T-cell (primary cell): ENCODE measurements at regions not wholly inside any gene's neighbourhood (a gene's known extent, or its start where the extent isn't known, plus 50 kb on each side); places are given as distances from the start of the nearest gene placed in this dataset.
"Not testable (repeated sequence)": the region's sequence is repeated elsewhere in the genome, so short reads cannot be mapped to it uniquely, and the experiment has no call there.

ENCODE experiments used
- ATAC-seq, 4 experiments: fragments of 200-7000 bp in 3 of 4; fragments of 150-1000 bp in 1 of 4; cut with Tn5 transposase; replicated peaks in 1 of 4; 1 replicate in 3 of 4; 2 replicates in 1 of 4; pipeline ENCODE4 v1.10.0; 2021; ENCODE audit warnings: moderate library complexity in 3 of 4, mild to moderate bottlenecking in 2 of 4, moderate number of reproducible peaks in 1 of 4
- CTCF ChIA-PET, 2 donors: fragments of 300-600 bp; sonication (Branson Sonifier 250); formaldehyde crosslinking; loops; one replicate each; lab custom pipeline; 2022; ENCODE audit warnings: antibody characterized with exemption in 2 of 2; lab: Charles Lee
- POLR2A ChIA-PET, 2 donors: fragments of 300-600 bp; sonication (Branson Sonifier 250); formaldehyde crosslinking; loops; one replicate each; lab custom pipeline; 2022; ENCODE audit warnings: antibody characterized with exemption in 2 of 2; lab: Charles Lee
- DNase-seq, 35 experiments: peaks; one replicate each; pipeline versions ENCODE4 v3.0.0 to v3.0.0-alpha.2; 2013 to 2023
- H3K27ac ChIP-seq: one replicate; pipeline ENCODE4 v1.5.1; 2013; ENCODE audit warnings: low read length
- H3K27me3 ChIP-seq, 2 experiments: replicated peaks in 1 of 2; 1 replicate in 1 of 2; 2 replicates in 1 of 2; pipeline versions ENCODE4 v1.6.1 to v1.7.0; 2013; ENCODE audit warnings: low read length in 1 of 2, mixed read lengths in 1 of 2; ENCODE audit not compliant: control insufficient read depth in 2 of 2, insufficient read depth in 2 of 2; ENCODE audit errors: extremely low read depth in 1 of 2
- H3K36me3 ChIP-seq, 2 donors: 1 replicate in 1 of 2; 2 replicates in 1 of 2; pipeline versions ENCODE4 v1.6.1 to v1.7.0; 2013; ENCODE audit warnings: low read length in 1 of 2; ENCODE audit not compliant: control insufficient read depth in 2 of 2, insufficient read depth in 1 of 2; ENCODE audit errors: extremely low read depth in 1 of 2
- H3K4me1 ChIP-seq, 2 experiments: 1 replicate in 1 of 2; 2 replicates in 1 of 2; pipeline versions ENCODE4 v1.6.1 to v1.7.0; 2013; ENCODE audit warnings: low read length in 2 of 2, mixed read lengths in 1 of 2; ENCODE audit not compliant: insufficient read depth in 2 of 2, control insufficient read depth in 1 of 2; ENCODE audit errors: extremely low read depth in 1 of 2
- H3K4me3 ChIP-seq, 2 donors: 1 replicate in 1 of 2; 2 replicates in 1 of 2; pipeline versions ENCODE4 v1.5.1 to v1.7.0; 2013; ENCODE audit warnings: mild to moderate bottlenecking in 2 of 2, low read length in 1 of 2, moderate library complexity in 1 of 2; ENCODE audit not compliant: control insufficient read depth in 1 of 2; ENCODE audit errors: extremely low read depth in 1 of 2
- H3K9me3 ChIP-seq: 2 replicates; pipeline ENCODE4 v1.7.0; 2013
- H3K27ac Mint-ChIP-seq, 2 donors: one replicate each; pipeline ENCODE4 v1.8.0; 2020 to 2021; ENCODE audit warnings: mild to moderate bottlenecking in 2 of 2, mixed read lengths in 2 of 2
- H3K27me3 Mint-ChIP-seq, 2 donors: one replicate each; pipeline ENCODE4 v1.8.0; 2021 to 2022; ENCODE audit warnings: mixed read lengths in 2 of 2
- H3K36me3 Mint-ChIP-seq: one replicate; pipeline ENCODE4 v1.8.0; 2021; ENCODE audit warnings: mixed read lengths
- H3K4me1 Mint-ChIP-seq, 3 donors: one replicate each; pipeline ENCODE4 v1.8.0; 2020 to 2022; ENCODE audit warnings: mixed read lengths in 3 of 3, mild to moderate bottlenecking in 1 of 3
- H3K4me3 Mint-ChIP-seq, 3 donors: one replicate each; pipeline ENCODE4 v1.8.0; 2020 to 2022; ENCODE audit warnings: mild to moderate bottlenecking in 3 of 3, mixed read lengths in 3 of 3, moderate library complexity in 3 of 3
- H3K9me3 Mint-ChIP-seq, 3 donors: one replicate each; pipeline ENCODE4 v1.8.0; 2020 to 2022; ENCODE audit warnings: mixed read lengths in 3 of 3
- WGBS: methylation state at CpG from one replicate; pipeline ENCODE4 v1.1.5; 2013; ENCODE audit warnings: missing lambda C conversion rate; ENCODE audit not compliant: insufficient coverage; 5-methylcytosine and 5-hydroxymethylcytosine counted together

GRCh38 chr15:56568466-56569167 lies 103.7 kb upstream of the MNS1 start:
- Histone ChIP-seq H3K27ac (no peak overlapping the region), H3K9me3 (no peaks in the 10 kb centered on the region), H3K4me3 (no peak overlapping the region), H3K27me3 (peaks cover 0 to 4% of the 10 kb centered on the region in 2 experiments), H3K4me1 (no peaks in the 10 kb centered on the region), H3K36me3 (no peaks in the 10 kb centered on the region)
- peaks cover 1 to 9% of the 10 kb centered on the region in 2 donors for H3K27me3 Mint-ChIP-seq
- DNase-seq (no peak), ATAC-seq (no peak)
- WGBS = 83% methylated on average over 2 of the region's 4 CpGs
- H3K9me3 Mint-ChIP-seq = peaks cover 0 to 9% (median 0%) of the 10 kb centered on the region in 3 donors
- H3K27ac Mint-ChIP-seq = no peak overlapping the region
- no peaks in the 10 kb centered on the region for H3K4me1 Mint-ChIP-seq
- ChIA-PET POLR2A (no interaction called here), CTCF (no interaction called here)
- no peaks in the 10 kb centered on the region for H3K36me3 Mint-ChIP-seq
- H3K4me3 Mint-ChIP-seq = no peak overlapping the region

- DNase-seq (no peak), ATAC-seq (no peak)
- H3K36me3 ChIP-seq = no peaks in the 10 kb centered on the region
- no peak overlapping the region for H3K27ac ChIP-seq
- H3K4me1 ChIP-seq = no peaks in the 10 kb centered on the region
- POLR2A ChIA-PET = no interaction called here
- Mint-ChIP-seq H3K27me3 (peaks cover 5 to 11% of the 10 kb centered on the region in 2 donors), H3K36me3 (no peaks in the 10 kb centered on the region), H3K27ac (no peak overlapping the region), H3K4me1 (no peaks in the 10 kb centered on the region), H3K4me3 (no peak overlapping the region), H3K9me3 (peaks cover 15 to 37% (median 29%) of the 10 kb centered on the region in 3 donors)
- no peak overlapping the region for H3K4me3 ChIP-seq
- H3K27me3 ChIP-seq = peaks cover 0 to 9% of the 10 kb centered on the region in 2 experiments
- no peaks in the 10 kb centered on the region for H3K9me3 ChIP-seq
- CTCF ChIA-PET = no interaction called here
These were observed 92.5 kb upstream of the MNS1 start for GRCh38 chr15:56557415-56557814.

- DNase-seq (no peak), ATAC-seq (no peak)
- no peak overlapping the region for H3K4me3 Mint-ChIP-seq
- Histone ChIP-seq H3K27ac (no peak overlapping the region), H3K4me3 (no peak overlapping the region), H3K36me3 (no peaks in the 10 kb centered on the region), H3K27me3 (no peaks in the 10 kb centered on the region), H3K9me3 (no peaks in the 10 kb centered on the region), H3K4me1 (no peaks in the 10 kb centered on the region)
- H3K27me3 Mint-ChIP-seq = peaks cover 4 to 6% of the 10 kb centered on the region in 2 donors
- POLR2A ChIA-PET = no interaction called here
- no peaks in the 10 kb centered on the region for H3K4me1 Mint-ChIP-seq
- H3K36me3 Mint-ChIP-seq = no peaks in the 10 kb centered on the region
- CTCF ChIA-PET = no interaction called here
- H3K27ac Mint-ChIP-seq = no peak overlapping the region
- peaks cover 15 to 37% (median 26%) of the 10 kb centered on the region in 3 donors for H3K9me3 Mint-ChIP-seq
- no CpG with 5 or more reads among the region's 1 CpG for WGBS
These were observed 88.5 kb upstream of the MNS1 start for GRCh38 chr15:56553486-56553885.

- POLR2A ChIA-PET = no interaction called here
These were observed 87.7 kb upstream of the MNS1 start for GRCh38 chr15:56552659-56553058.

GRCh38 chr15:56540570-56540969 lies 75.6 kb upstream of the MNS1 start:
- ATAC-seq, POLR2A ChIA-PET, H3K4me3 Mint-ChIP-seq, H3K27me3 Mint-ChIP-seq, H3K27ac ChIP-seq, H3K36me3 Mint-ChIP-seq, CTCF ChIA-PET, H3K27ac Mint-ChIP-seq, H3K36me3 ChIP-seq, H3K27me3 ChIP-seq, H3K4me3 ChIP-seq, DNase-seq, H3K9me3 ChIP-seq: not testable (repeated sequence)
- peaks cover 11 to 18% (median 14%) of the 10 kb centered on the region in 3 donors for H3K9me3 Mint-ChIP-seq
- peaks cover 7 to 13% (median 12%) of the 10 kb centered on the region in 3 donors for H3K4me1 Mint-ChIP-seq
- peaks cover 4 to 11% of the 10 kb centered on the region in 2 experiments for H3K4me1 ChIP-seq
- WGBS = 88% methylated on average over 18 of the region's 24 CpGs

More at GRCh38 chr15:56552659-56553058, 87.7 kb upstream of the MNS1 start:
- no peaks in the 10 kb centered on the region for H3K4me1 Mint-ChIP-seq
- WGBS = 83% methylated on average over 1 of the region's 1 CpG
- DNase-seq (no peak), ATAC-seq (no peak)
- H3K4me3 Mint-ChIP-seq = no peak overlapping the region
- Histone ChIP-seq H3K36me3 (no peaks in the 10 kb centered on the region), H3K27ac (no peak overlapping the region), H3K9me3 (no peaks in the 10 kb centered on the region), H3K4me1 (no peaks in the 10 kb centered on the region), H3K27me3 (no peaks in the 10 kb centered on the region), H3K4me3 (no peak overlapping the region)
- no peaks in the 10 kb centered on the region for H3K36me3 Mint-ChIP-seq
- peaks cover 4% of the 10 kb centered on the region in 2 donors for H3K27me3 Mint-ChIP-seq
- H3K27ac Mint-ChIP-seq = no peak overlapping the region
- CTCF ChIA-PET = no interaction called here
- H3K9me3 Mint-ChIP-seq = peaks cover 9 to 30% (median 19%) of the 10 kb centered on the region in 3 donors

GRCh38 chr15:56540157-56540556 lies 75.2 kb upstream of the MNS1 start:
- WGBS = 98% methylated on average over 16 of the region's 22 CpGs
- ATAC-seq = not testable (repeated sequence)

More at GRCh38 chr15:56540157-56540556, 75.2 kb upstream of the MNS1 start:
- H3K4me1 Mint-ChIP-seq = peaks cover 7 to 13% (median 12%) of the 10 kb centered on the region in 3 donors
- peaks cover 11 to 18% (median 14%) of the 10 kb centered on the region in 3 donors for H3K9me3 Mint-ChIP-seq
- H3K4me3 ChIP-seq, H3K27ac Mint-ChIP-seq, POLR2A ChIA-PET, CTCF ChIA-PET, H3K4me3 Mint-ChIP-seq, H3K27me3 Mint-ChIP-seq, H3K36me3 ChIP-seq, H3K9me3 ChIP-seq, DNase-seq, H3K27ac ChIP-seq, H3K36me3 Mint-ChIP-seq, H3K27me3 ChIP-seq: not testable (repeated sequence)
- peaks cover 4 to 11% of the 10 kb centered on the region in 2 experiments for H3K4me1 ChIP-seq
